Hematopoietic multipotent progenitor cell treated with erythropoietin and hydrocortisone succinate and interleukin-3 and kit ligand, for 6 days (in vitro differentiated cells): ENCODE measurements at regions not wholly inside any gene's neighbourhood (a gene's known extent, or its start where the extent isn't known, plus 50 kb on each side); places are given as distances from the start of the nearest gene placed in this dataset.

Experiments used
- DNase-seq: peaks from one replicate; pipeline ENCODE4 v3.0.0-alpha.2; 2015

GRCh38 chr4:176525576-176525975, 205.8 kb downstream of the SPCS3 start:
- DNase-seq: no peak

- DNase-seq: no peak
Observed at GRCh38 chr4:176526704-176527103, 206.9 kb downstream of the SPCS3 start.

DNA sequence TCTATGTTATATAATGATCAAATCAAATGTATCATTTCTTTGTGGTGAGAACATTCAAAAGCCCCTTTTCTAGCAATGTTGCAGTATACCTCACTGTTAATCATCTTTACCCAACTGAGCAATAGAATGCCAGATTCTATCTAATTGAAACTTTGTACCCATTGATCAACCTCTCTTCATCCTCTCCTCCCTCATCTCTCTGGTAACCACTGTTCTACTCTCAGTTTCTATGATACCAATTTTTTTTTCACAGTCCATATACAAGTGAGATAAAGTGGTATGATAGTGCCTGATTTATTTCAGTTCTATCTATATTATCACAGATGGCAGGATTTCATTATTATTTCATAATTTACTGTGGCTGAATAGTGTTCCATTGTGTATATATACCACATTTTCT, 209.8 kb downstream of the SPCS3 start:
- DNase-seq: no peak

- DNase-seq: no peak
Observed at GRCh38 chr4:176533159-176533558, 213.4 kb downstream of the SPCS3 start.

DNA sequence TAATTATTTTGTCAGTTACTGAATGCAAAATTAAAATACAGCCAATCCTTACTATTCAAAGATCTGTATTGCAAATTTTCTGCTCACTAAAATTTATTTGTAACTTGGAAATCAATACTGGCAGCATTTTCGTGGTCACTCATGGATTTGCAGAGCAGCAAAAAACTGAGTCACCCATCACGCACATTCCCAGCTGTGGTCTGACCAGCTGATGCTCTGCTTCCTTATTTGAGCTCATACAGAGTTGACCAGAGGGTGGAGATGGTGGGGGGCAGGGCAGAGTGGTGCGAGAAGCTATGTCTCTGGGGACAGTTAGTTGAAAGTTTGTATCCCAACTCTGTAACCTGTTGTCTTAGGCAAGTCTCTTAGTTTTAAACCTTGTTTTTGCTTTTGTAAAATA, 214.8 kb downstream of the SPCS3 start:
- no peak for DNase-seq

DNA sequence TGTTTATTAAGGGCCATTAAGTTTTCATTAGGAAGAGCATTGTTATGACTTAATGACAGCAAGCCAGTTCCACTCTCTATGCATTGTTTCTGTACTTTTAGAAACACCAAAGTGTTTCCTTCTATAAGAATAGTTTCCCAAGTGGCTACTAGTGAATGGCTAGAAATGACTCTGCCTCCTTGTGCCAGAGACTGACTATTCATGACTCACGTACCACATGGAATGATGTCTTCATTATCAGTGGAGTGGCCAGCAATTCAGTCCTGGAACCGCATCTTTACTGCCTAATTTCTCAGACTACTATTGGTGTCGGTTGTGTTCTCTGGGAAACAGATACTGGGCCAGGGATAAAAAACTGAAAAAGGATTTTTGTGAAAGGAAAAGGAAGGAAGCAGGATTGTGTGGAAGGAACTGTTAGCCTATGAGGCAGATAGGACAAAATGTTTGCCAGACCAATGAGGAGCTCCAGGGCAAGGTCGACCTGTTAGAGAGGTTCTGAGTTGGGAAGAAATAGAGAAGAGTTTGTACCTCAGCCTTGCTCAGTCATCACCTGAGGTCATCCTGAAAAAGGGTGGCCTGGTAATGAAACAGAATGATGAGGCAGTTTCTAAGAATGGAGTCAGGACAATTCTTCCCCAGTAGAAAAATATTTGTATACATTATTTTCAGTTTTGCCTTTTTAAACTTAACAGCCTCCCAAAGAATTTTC, 218.6 kb downstream of the SPCS3 start:
- DNase-seq: no peak

DNA sequence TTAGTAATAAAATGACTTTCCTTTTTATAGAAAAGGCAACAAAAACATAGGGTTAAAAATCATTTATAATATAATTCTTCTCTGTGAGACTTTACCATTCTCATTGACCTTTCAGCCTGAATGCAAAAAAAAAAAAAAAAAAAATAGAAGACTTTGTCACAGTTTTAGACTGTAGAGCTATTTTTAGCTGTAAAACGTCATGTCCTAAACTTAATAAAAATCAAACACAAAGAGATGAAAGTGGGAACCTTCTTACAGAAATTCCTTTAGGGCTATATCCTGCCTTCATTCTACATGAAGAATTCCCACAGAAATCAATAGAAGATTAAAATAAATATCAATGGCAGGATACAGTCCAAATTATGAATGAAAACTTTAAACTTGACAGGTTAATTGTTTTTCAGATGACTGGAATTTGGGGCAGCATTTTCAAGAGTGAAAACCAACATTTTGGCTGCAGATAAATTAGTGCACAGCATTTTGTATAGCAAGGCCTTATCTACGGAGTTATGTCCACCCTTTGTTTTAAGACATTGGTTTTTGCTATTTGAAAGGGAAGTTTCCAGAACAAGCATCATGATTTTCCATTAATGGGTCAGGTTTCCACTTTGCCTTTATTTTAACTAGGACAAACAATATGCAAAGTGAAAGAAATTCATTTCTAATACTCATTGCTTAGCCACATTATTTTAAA, 219.5 kb downstream of the SPCS3 start:
- DNase-seq: no peak

DNA sequence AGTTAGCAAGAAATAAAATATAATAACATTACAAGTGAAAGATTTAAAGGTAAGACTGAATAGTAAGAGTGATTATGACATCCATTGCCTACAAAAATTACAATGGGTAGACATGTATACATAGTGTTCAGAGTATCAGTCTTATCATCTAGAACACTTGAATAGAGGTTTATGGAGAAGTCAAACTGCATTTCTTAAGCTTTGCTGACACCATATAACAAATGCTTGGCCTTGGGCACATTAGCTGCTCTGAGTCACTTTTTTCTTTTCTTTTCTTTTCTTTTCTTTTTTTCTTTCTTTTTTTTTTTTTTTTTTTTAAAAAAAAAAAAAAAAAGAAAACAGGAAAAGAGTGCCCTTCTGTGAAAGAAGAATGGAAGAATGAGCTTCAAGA, 220.0 kb downstream of the SPCS3 start:
- no peak for DNase-seq

DNA sequence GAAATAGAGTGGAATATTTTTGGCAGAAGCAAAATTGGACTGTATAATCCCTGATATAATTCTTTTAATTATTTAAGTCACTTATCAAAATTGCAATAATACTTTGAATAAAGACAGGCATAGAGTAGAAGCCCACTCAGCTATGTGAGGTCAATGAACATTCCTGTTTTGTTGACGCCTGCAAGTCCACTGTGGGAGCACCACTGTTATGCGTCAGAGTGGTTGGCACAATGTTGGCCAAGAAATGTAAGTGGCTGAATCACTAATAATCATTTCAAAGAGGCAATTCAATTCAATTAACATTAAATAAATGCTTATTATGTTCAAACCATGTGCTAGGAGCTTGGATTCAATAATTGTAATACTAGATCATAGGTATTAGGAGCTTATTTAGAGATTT, 221.0 kb downstream of the SPCS3 start:
- no peak for DNase-seq

GRCh38 chr4:176545872-176546271, 226.1 kb downstream of the SPCS3 start:
- DNase-seq: no peak

GRCh38 chr4:176546975-176547374, 227.2 kb downstream of the SPCS3 start:
- no peak for DNase-seq

GRCh38 chr4:176548571-176548970, 228.8 kb downstream of the SPCS3 start:
- DNase-seq: no peak

- DNase-seq: no peak
Observed at GRCh38 chr4:176549161-176549865, 229.5 kb downstream of the SPCS3 start.

GRCh38 chr4:176558661-176559060, 234.1 kb downstream of the VEGFC start:
- DNase-seq: no peak

DNA sequence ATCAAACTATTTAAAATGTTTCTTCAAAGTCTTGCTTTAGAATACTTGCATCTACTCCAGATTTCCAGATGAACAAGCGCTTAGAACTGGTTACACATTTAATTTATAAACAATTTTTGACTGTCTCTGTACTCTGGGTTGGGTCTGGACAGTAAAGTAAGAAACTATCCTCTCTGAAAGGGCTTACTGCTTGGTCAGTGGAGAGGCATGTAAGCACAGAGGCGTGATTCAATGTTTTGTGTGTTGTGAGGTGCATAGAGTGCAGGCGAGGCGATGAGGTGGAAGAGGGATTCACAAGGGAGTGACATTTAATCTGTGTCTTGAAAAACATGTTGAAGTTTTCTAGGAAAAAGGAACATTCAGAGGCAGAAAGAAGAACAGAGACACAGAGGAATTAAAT, 231.4 kb downstream of the VEGFC start:
- DNase-seq: no peak

- no peak for DNase-seq
Observed at GRCh38 chr4:176563591-176563990, 229.1 kb downstream of the VEGFC start.

GRCh38 chr4:176565049-176565448, 227.7 kb downstream of the VEGFC start:
- no peak for DNase-seq

- DNase-seq: no peak
Observed at GRCh38 chr4:176566769-176567168, 226.0 kb downstream of the VEGFC start.

DNA sequence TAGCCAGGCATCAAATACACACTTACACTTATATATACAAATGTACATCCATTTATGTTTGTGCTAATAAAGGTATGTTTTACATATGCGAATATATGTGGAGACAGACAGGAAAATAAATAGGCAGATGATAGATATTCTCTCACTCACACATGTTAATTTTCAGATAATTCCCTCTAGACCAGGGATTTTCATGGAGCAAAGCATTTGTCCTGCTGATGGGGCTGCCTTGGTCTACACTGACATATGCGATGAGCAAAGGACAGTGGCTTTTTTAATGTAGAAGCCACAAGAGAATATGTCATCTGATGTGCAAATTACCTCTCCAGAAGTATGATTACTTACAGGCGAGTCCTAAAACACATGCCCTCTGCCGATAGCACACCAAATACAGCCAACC, 224.5 kb downstream of the VEGFC start:
- no peak for DNase-seq

DNA sequence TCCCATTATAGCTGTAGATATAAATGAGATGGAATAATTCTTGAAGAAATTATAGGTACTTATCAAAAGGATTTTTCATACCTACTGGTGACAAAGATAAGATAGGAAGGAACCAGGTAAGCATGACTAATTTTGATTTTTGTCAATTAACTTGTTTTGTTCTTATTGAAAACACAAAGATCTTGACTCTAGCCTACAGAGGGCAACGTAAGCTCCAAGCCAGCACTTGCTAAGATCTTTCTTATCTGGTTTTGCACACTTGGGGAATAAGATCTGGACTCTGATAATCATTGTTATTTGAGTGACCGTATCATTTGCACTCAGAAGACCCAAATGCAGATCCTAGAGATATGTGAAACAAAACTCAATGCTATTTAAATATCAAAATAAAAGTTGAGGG, 223.4 kb downstream of the VEGFC start:
- DNase-seq: no peak

DNA sequence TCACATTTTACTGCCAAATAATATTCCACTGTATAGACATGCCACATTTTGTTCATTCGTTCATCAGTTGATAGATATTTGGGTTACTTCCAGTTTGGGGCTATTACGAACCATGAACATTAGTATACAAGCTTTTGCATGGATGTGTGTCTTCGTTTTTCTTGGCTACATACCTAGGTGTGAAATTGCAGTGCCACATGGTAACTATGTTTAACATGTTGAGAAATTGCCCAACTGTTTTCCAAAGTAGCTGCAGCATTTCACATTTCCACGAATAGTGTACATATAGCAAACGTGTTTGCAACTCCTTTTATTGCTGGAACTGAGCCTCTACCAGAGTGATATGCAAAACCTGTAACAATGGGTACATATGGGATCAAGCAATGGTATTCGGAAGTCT, 221.5 kb downstream of the VEGFC start:
- DNase-seq: no peak

DNA sequence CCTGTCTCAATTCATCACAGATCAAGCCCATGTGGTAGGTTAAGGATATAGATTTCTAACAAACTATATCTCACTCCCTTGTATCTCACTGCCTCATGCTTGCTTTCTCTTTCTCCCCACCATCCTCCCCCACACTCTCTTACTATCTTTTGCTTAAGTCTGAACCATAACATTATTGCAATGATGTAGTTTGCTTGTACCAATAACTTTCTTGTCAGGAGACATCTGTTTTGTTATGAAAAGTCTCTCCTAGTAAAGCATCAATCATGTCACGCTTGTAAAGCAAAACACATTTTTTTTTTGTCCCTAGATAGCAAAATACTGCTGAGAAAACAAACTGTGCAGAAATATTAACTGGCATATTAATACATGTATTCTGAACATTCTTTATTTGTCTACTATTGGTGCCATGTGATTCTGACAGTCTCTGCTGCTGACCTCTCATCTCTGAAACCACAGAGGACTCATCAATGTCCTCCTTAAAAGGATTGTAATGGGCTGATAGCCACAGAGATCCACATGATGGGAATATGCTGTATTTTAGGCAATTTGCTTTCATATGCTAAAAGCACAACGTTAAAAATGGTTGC, 217.5 kb downstream of the VEGFC start:
- no peak for DNase-seq

GRCh38 chr4:176579226-176579625, 213.5 kb downstream of the VEGFC start:
- DNase-seq: no peak

- no peak for DNase-seq
Observed at GRCh38 chr4:176583278-176583677, 209.4 kb downstream of the VEGFC start.
